Parathyroid adenoma (tissue), 2 donors: ENCODE measurements at regions not wholly inside any gene's neighbourhood (a gene's known extent, or its start where the extent isn't known, plus 50 kb on each side); places are given as distances from the start of the nearest gene placed in this dataset.

Experiments used
- H2AFZ ChIP-seq: fragments of 300-600 bp; sonication (generic); one replicate; pipeline ENCODE4 v1.7.0; 2017; ENCODE audit warnings: antibody characterized with exemption, mild to moderate bottlenecking
- H3K27ac ChIP-seq: fragments of 300-600 bp; sonication (generic); one replicate; pipeline ENCODE4 v1.7.0; 2017
- H3K27me3 ChIP-seq: fragments of 300-600 bp; sonication (generic); one replicate; pipeline ENCODE4 v1.7.0; 2017; ENCODE audit warnings: low read length; ENCODE audit not compliant: control insufficient read depth, insufficient read depth
- H3K36me3 ChIP-seq: fragments of 300-600 bp; sonication (generic); one replicate; pipeline ENCODE4 v1.7.0; 2017; ENCODE audit warnings: low read length; ENCODE audit not compliant: control insufficient read depth, insufficient read depth
- H3K4me1 ChIP-seq: fragments of 300-600 bp; sonication (generic); one replicate; pipeline ENCODE4 v1.7.0; 2017; ENCODE audit warnings: control low read depth
- H3K4me2 ChIP-seq: fragments of 300-600 bp; sonication (generic); one replicate; pipeline ENCODE4 v1.7.0; 2017; ENCODE audit warnings: low read length
- H3K4me3 ChIP-seq: fragments of 300-600 bp; sonication (generic); one replicate; pipeline ENCODE4 v1.7.0; 2017; ENCODE audit warnings: low read depth, low read length
- H3K79me2 ChIP-seq: fragments of 300-600 bp; sonication (generic); one replicate; pipeline ENCODE4 v1.7.0; 2017; ENCODE audit warnings: control low read depth
- H3K9ac ChIP-seq: fragments of 300-600 bp; sonication (generic); one replicate; pipeline ENCODE4 v1.7.0; 2017; ENCODE audit warnings: mild to moderate bottlenecking
- H3K9me3 ChIP-seq: fragments of 300-600 bp; sonication (generic); one replicate; pipeline ENCODE4 v1.7.0; 2017; ENCODE audit warnings: low read length; ENCODE audit not compliant: control insufficient read depth
- TF ChIP-seq, protein P1 (sequence below): fragments of 300-600 bp; sonication (generic); IDR thresholded peaks from one replicate; pipeline ENCODE4 v1.7.0; 2017; ENCODE audit warnings: antibody characterized with exemption, mild to moderate bottlenecking
- donor health status: primary hyperparathyroidism.

GRCh38 chr16:56068816-56069215 lies 122.5 kb upstream of the GNAO1 start:
- Histone ChIP-seq H3K9ac (no peak overlapping the region), H3K27me3 (no peaks in the 10 kb centered on the region), H3K4me1 (no peaks in the 10 kb centered on the region), H3K4me2 (no peak overlapping the region), H3K79me2 (no peaks in the 10 kb centered on the region), H3K9me3 (no peaks in the 10 kb centered on the region), H3K36me3 (no peaks in the 10 kb centered on the region), H3K27ac (no peak overlapping the region), H3K4me3 (no peak overlapping the region), H2AFZ (no peak overlapping the region)
- TF ChIP-seq, protein P1, sequence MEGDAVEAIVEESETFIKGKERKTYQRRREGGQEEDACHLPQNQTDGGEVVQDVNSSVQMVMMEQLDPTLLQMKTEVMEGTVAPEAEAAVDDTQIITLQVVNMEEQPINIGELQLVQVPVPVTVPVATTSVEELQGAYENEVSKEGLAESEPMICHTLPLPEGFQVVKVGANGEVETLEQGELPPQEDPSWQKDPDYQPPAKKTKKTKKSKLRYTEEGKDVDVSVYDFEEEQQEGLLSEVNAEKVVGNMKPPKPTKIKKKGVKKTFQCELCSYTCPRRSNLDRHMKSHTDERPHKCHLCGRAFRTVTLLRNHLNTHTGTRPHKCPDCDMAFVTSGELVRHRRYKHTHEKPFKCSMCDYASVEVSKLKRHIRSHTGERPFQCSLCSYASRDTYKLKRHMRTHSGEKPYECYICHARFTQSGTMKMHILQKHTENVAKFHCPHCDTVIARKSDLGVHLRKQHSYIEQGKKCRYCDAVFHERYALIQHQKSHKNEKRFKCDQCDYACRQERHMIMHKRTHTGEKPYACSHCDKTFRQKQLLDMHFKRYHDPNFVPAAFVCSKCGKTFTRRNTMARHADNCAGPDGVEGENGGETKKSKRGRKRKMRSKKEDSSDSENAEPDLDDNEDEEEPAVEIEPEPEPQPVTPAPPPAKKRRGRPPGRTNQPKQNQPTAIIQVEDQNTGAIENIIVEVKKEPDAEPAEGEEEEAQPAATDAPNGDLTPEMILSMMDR, result no peak

DNA sequence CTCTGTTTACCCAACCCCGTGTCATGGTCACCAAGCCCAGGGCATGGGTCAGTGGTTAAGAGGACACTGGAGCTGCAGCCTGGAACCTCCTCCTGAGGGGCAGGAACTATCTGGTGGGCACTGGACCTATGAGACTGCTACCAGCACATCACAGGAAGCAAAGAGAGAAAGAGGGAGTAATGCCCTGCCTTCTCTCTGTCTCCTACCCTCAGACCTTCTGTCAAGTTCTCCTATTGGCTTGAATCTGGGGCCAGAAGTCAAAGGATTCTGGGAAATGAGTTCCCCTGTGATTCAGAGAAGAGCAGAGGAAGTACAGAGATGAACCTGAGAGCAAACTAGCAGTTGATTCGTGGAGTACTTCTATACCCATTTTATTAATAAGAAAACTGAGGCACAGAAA lies 123.0 kb upstream of the GNAO1 start:
- H3K79me2 ChIP-seq, result no peaks in the 10 kb centered on the region
- no peaks in the 10 kb centered on the region for H3K4me1 ChIP-seq
- H3K27me3 ChIP-seq, result no peaks in the 10 kb centered on the region
- H3K27ac ChIP-seq, result no peak overlapping the region
- H3K9me3 ChIP-seq, result no peaks in the 10 kb centered on the region
- H2AFZ ChIP-seq, result no peak overlapping the region
- no peaks in the 10 kb centered on the region for H3K36me3 ChIP-seq
- H3K9ac ChIP-seq, result no peak overlapping the region
- H3K4me3 ChIP-seq, result no peak overlapping the region
- TF ChIP-seq, protein P1, result no peak
- H3K4me2 ChIP-seq, result no peak overlapping the region

DNA sequence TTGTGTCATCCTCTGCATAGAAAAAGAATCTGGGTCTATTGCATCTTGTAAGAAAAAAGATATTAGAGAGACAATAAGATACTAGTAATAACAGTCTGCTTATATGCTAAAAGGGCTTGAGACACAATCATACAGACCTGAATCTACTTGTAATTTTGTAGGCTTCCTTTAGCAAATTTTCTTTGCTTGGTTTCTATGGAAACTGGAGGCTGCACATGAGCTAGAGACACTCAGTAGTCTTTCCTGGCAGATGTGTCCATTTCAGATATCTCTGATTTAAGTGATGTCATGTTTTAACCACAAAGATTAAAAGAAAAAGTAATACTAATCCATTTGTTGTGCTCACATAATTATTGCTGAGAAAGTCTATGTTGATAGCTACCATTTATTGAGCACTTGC lies 123.9 kb upstream of the GNAO1 start:
- no peaks in the 10 kb centered on the region for H3K4me1 ChIP-seq
- no peak overlapping the region for H2AFZ ChIP-seq
- H3K9ac ChIP-seq, result no peak overlapping the region
- H3K79me2 ChIP-seq, result no peaks in the 10 kb centered on the region
- TF ChIP-seq, protein P1, result no peak
- no peak overlapping the region for H3K4me3 ChIP-seq
- no peaks in the 10 kb centered on the region for H3K36me3 ChIP-seq
- H3K27me3 ChIP-seq, result no peaks in the 10 kb centered on the region
- H3K4me2 ChIP-seq, result no peak overlapping the region
- no peaks in the 10 kb centered on the region for H3K9me3 ChIP-seq
- H3K27ac ChIP-seq, result no peak overlapping the region

DNA sequence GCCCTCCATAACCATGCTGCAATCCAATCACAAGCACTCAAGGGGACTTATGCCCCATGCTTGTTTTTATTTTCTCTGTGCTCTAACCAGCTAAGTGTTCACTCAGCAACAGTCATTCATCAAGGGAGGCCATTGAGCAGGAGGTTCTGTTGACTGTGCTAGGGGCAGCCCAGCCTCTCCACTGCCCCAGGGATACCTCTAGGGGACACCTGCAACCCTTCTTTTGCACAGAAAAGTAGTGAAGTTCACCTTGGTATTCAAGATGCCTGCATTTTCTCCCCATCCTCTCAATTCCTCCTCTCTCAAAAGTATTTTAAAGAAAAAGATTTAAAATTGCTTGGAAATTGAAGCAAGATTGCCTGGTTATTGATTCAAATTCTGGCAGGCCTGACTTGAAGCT lies 124.7 kb upstream of the GNAO1 start:
- no peak overlapping the region for H3K4me3 ChIP-seq
- no peak overlapping the region for H3K4me2 ChIP-seq
- H3K4me1 ChIP-seq, result no peaks in the 10 kb centered on the region
- no peaks in the 10 kb centered on the region for H3K27me3 ChIP-seq
- no peaks in the 10 kb centered on the region for H3K79me2 ChIP-seq
- H2AFZ ChIP-seq, result no peak overlapping the region
- TF ChIP-seq, protein P1, result no peak
- H3K27ac ChIP-seq, result no peak overlapping the region
- H3K9ac ChIP-seq, result no peak overlapping the region
- H3K36me3 ChIP-seq, result no peaks in the 10 kb centered on the region
- H3K9me3 ChIP-seq, result no peaks in the 10 kb centered on the region

GRCh38 chr16:56063111-56063510 lies 128.2 kb upstream of the GNAO1 start:
- no peak overlapping the region for H3K4me2 ChIP-seq
- H3K4me1 ChIP-seq, result no peaks in the 10 kb centered on the region
- no peaks in the 10 kb centered on the region for H3K27me3 ChIP-seq
- no peak overlapping the region for H3K27ac ChIP-seq
- H2AFZ ChIP-seq, result no peak overlapping the region
- no peak overlapping the region for H3K9ac ChIP-seq
- TF ChIP-seq, protein P1, result no peak
- no peaks in the 10 kb centered on the region for H3K36me3 ChIP-seq
- no peaks in the 10 kb centered on the region for H3K9me3 ChIP-seq
- no peaks in the 10 kb centered on the region for H3K79me2 ChIP-seq
- no peak overlapping the region for H3K4me3 ChIP-seq
